Kasumi-1 (cell line): ENCODE measurements at regions not wholly inside any gene's neighbourhood (a gene's known extent, or its start where the extent isn't known, plus 50 kb on each side); places are given as distances from the start of the nearest gene placed in this dataset.
"Not testable (repeated sequence)": the region's sequence is repeated elsewhere in the genome, so short reads cannot be mapped to it uniquely, and the experiment has no call there.

ENCODE experiments used
- DNase-seq, 2 experiments: peaks; one replicate each; lab custom pipeline; 2025; lab: John Stamatoyannopoulos, UW

DNA sequence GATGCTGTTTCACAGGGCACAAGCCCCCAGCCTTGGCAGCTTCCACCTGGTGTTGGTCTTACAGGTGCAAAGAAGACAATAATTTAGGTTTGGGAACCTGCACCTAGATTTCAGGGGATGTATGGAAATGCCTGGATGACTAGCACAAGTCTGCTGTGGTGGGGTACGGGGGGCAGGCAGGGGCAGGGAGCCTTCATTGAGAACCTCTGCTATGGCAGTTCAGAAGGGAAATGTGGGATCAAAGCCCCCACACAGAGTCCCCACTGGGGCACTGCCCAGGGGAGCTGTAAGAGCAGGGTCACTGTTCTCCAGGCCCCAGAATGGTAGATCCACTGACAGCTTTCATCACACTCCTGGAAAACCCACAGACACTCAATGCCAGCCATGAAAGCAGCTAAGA, 686.5 kb downstream of the FAM181B start:
- DNase-seq: no peak

- DNase-seq: no peak
Observed at GRCh38 chr11:82046778-82047177, 686.9 kb downstream of the FAM181B start.

GRCh38 chr11:82045748-82046457, 687.8 kb downstream of the FAM181B start:
- no peak for DNase-seq

- DNase-seq: no peak
Observed at GRCh38 chr11:82043316-82043715, 690.3 kb downstream of the FAM181B start.

DNA sequence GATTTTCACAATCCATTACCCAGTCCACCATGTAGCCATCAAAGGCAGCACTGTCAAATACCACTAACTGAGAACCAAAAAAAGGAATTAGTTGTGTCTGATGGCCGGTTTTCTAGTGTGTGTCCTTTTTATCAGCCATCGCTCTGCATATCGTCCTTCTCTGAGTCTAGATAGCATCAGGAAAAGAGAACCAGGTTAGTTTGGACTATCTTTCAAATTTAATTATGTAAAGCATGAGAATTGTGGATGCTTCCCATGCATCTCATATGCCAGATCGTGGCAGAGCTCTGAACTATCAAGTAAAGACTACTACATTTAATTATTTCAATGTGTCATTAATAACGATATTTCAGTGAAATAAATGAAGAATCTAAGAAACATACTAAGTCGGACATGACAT, 691.9 kb downstream of the FAM181B start:
- no peak for DNase-seq

- no peak for DNase-seq
Observed at GRCh38 chr11:82038154-82038553, 695.5 kb downstream of the FAM181B start.

DNA sequence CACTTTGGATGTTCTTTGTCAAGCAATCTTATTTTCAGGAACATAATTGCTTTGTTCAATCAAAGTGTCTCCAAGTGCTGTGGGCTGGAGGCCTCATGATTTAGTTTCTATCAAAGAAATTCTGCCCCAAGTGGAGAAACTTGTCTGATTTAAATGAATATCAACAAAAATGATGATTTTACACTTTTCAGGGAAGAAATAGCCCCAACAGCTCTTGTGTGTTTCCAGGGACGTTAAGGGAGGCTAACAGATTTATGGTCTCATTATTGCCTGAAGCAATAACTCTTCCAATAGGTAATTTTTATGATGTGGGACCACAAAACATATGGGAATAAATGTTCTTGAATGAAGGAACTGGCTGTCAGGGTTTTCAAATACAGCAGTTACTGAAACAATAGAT, 699.1 kb downstream of the FAM181B start:
- no peak for DNase-seq

DNA sequence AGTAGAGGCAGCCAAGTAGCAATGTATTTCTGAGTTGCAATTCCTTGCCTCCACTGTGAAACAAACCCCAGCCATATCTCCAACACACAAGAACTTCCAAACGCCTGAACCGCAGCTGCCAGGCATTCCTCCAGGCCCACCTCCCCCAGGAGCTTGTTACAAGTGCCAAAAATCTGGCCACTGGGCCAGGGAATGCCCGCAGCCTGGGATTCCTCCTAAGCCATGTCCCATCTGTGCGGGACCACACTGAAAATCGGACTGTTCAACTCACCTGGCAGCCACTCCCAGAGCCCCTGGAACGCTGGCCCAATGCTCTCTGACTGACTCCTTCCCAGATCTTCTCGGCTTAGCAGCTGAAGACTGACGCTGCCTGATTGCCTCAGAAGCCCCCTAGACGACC, 706.3 kb downstream of the FAM181B start:
- not testable (repeated sequence) for DNase-seq

DNA sequence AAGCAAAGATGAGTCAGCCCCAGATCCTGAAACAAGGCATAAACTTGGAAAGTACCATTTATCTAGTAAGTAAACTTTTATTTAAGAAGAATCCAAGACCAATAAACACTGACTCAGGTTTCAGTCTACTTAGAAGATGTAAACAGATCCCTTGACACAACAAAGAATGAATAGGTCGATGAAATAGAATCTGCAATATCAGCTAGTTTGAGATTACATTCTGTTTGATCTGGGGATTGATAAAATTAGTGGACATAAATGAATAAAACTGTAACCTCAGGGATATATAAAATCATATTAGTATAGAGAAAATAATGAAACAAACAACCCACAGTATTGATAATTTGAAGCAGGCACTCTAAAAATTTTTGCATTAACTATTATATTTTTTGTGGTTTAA, 708.9 kb downstream of the FAM181B start:
- no peak for DNase-seq

DNA sequence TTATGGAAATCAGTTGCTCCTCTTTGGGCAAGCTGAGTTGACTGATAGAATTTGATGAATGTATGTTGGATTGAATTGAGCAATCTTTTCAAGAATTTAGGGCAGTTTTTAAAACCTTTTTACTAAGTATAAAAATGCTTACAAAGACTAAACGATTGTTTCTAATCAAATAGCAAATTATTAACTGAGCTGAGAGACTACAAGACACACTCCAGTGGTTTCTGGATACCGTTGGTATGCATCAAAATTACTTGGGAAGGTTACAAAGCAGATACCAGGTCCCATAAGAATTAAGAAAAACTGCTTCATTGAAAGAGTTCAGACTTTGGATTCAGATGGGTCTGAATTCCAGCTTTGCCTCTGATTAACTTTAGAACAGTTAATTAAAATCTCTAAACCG, 721.4 kb downstream of the FAM181B start:
- no peak for DNase-seq

GRCh38 chr11:82009133-82009532, 724.5 kb downstream of the FAM181B start:
- no peak for DNase-seq

GRCh38 chr11:82007521-82007920, 726.1 kb downstream of the FAM181B start:
- no peak for DNase-seq

GRCh38 chr11:82004537-82005213, 729.0 kb downstream of the FAM181B start:
- no peak for DNase-seq

DNA sequence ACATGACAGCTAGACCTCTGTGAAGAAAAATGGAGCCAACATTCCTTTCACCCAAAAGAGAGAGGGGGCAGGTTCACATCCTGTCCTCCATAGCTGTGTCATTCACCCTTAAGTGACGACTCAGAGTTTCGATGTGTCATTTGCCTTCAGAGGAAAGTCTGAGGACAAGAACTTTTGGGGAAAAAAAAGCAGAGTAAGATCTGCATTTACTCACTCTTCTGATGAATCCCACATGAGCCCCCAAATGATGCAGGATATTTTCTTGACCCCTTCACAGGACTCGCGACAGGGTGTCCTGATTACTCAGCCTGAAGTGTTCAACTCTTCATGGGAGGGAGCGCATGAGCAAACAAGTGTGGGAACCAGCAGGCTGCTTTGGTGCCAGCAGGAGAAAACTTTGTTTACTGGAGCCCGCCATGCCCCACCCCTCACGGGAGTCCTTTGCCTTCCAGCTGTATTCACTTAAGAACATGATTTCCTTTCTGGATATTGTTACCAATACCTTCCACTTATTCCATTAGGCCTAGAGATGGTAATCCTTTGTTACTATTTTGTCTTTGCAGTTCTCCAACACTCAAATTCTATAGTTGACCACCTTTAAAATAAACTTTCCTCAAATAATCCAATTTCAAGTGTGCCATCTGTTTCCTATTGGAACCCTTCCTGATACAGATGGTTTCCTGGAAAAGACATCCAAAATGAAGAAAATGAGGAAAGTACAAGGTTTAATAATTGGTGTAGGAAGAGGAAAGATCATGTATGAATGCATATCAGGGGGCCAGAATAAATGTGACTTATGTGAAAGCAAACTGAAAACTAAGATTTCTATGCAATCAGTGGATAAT, 729.8 kb downstream of the FAM181B start:
- DNase-seq: no peak

- DNase-seq: no peak
Observed at GRCh38 chr11:82003024-82003423, 730.6 kb downstream of the FAM181B start.

- DNase-seq: no peak
Observed at GRCh38 chr11:81995889-81996288, 737.8 kb downstream of the FAM181B start.

DNA sequence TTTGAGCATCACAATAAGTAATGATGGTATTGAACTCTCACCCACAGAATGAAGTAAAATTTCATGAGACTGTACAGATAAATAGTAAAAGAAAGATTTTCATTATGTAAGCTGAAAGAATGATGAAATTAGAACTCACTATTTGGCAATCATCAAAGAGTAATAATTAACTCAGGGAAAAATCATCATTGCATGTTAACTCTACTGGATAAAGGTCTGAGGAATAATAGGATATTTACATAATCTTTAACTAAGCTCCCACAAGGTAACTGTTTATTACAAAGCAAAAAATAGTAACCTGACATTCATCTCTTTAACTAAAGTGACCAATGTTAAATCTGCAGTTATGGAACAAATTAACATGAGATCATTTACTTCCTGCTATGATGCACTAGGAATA, 739.9 kb downstream of the FAM181B start:
- no peak for DNase-seq

GRCh38 chr11:81990659-81991443, 742.8 kb downstream of the FAM181B start:
- no peak for DNase-seq

DNA sequence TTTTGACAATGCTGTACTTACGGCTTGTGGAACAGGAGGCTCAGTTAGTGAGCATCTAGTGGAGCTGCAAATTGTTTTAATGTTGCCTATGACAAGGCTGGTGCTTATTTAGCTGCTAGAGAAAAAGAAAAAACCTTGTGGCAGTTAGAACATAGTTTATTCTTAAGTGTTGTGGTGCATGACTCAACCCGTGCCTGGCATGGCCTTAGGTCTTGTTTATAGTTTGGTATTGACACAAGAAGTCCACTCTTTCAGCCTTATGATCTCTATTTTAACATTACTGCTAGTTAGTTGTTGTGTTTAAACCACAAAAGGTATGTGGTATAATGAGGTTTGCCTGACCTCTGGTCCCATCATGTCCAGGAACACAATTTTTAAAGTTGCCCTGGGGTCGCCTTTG, 744.6 kb downstream of the FAM181B start:
- DNase-seq: no peak

DNA sequence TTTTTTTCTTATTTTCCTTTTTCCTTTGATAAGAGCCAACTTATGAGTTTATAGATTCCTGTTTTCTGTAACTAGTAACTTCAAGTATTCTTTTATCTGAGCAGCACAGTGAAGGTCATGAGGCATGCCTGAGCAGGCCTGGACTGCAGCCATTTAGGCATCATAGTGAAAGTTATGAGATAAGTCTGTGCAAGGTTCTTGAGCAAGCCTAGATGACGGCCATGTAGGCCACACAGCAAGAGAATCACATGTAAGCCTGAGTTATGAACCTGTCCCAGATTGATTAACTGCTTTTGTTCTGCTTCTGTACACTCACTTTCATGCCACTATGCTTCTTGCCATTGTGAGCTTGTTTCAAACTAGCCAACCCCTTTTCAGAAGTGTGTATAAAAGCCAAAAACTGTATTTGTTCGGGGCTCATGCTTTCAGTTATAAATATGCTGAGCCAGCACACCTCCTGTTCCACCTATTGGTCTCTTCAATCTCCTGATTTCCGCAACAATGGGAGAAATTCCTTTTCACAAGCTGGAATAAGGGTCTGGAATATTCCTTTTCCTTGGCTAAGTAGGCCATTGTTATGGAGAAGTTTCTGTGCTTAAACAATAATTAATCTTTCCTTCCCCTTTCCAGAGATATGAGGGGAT, 745.7 kb downstream of the FAM181B start:
- DNase-seq: no peak

DNA sequence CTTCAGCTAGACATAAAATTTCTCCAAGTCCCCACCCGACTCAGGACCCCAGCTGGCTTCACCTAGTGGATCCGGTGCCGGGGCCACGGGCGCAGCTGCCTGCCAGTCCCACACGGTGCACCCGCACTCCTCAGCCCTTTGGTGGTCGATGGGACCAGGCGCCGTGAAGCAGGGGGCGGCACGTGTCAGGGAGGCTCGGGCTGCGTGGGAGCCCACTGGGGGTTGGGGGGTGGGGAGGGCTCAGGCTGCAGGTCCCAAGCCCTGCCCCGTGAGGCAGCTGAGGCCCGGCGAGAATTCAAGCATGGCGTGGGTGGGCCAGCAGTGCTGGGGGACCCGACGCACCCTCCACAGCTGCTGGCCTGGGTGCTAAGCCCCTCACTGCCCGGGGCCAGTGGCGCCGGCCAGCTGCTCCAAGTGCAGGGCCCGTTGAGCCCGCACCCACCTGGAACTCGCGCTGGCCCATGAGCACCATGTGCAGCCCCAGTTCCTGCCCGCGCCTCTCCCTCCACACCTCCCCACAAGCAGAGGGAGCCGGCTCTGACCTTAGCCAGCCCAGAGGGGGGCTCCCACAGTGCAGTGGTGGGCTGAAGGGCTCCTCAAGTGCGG, 747.0 kb downstream of the FAM181B start:
- no peak for DNase-seq
